ENCODE measurements at regions not wholly inside any gene's neighbourhood (a gene's known extent, or its start where the extent isn't known, plus 50 kb on each side); places are given as distances from the start of the nearest gene placed in this dataset.

DNA sequence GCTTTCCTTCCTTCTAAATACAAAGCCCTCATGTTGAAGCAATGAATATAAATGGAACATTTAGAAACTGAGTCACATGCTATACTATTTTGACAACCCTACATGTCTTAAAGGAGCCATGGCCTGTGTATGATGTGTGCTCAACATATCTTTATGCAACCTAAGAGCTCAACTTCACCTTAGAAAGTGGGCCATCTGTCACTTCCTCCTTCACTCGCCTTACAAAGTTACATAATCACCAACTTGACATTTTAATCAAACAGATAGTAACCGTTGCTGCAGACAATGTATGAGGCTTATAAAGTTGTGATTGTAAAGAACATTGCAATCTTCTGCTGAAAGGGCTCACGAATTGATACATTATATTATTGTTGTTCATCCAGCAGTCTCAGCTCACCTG, 163.6 kb downstream of the SERPINI1 start:
- TF ChIP-seq, protein P1, sequence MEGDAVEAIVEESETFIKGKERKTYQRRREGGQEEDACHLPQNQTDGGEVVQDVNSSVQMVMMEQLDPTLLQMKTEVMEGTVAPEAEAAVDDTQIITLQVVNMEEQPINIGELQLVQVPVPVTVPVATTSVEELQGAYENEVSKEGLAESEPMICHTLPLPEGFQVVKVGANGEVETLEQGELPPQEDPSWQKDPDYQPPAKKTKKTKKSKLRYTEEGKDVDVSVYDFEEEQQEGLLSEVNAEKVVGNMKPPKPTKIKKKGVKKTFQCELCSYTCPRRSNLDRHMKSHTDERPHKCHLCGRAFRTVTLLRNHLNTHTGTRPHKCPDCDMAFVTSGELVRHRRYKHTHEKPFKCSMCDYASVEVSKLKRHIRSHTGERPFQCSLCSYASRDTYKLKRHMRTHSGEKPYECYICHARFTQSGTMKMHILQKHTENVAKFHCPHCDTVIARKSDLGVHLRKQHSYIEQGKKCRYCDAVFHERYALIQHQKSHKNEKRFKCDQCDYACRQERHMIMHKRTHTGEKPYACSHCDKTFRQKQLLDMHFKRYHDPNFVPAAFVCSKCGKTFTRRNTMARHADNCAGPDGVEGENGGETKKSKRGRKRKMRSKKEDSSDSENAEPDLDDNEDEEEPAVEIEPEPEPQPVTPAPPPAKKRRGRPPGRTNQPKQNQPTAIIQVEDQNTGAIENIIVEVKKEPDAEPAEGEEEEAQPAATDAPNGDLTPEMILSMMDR (IDR thresholded peaks at IDR 0.05), result no peak
- TF ChIP-seq POLR2A (IDR thresholded peaks at IDR 0.05), result no peak

Measured in right lobe of liver (tissue), 4 donors.